Mucosa of descending colon (tissue), 3 donors: ENCODE measurements at regions not wholly inside any gene's neighbourhood (a gene's known extent, or its start where the extent isn't known, plus 50 kb on each side); places are given as distances from the start of the nearest gene placed in this dataset.

Source experiments
- ATAC-seq: fragments of 200-7000 bp; cut with Tn5 transposase; one replicate; pipeline ENCODE4 v1.9.1; 2020; ENCODE audit warnings: mild to moderate bottlenecking, moderate library complexity
- DNase-seq, 3 donors: peaks; one replicate each; pipeline ENCODE4 v3.0.0-alpha.2; 2020
- H3K36me3 ChIP-seq: fragments of 200-600 bp; one replicate; pipeline ENCODE4 v1.8.0; 2021; ENCODE audit warnings: low read depth, mild to moderate bottlenecking
- H3K4me1 ChIP-seq: fragments of 200-600 bp; one replicate; pipeline ENCODE4 v1.8.0; 2021; ENCODE audit warnings: low read depth, mild to moderate bottlenecking
- H3K4me3 ChIP-seq: fragments of 200-600 bp; one replicate; pipeline ENCODE4 v1.8.0; 2021; ENCODE audit warnings: mild to moderate bottlenecking
- H3K9me3 ChIP-seq: fragments of 200-600 bp; one replicate; pipeline ENCODE4 v1.8.0; 2021; ENCODE audit warnings: mild to moderate bottlenecking
- CTCF ChIP-seq: fragments of 200-600 bp; IDR thresholded peaks from one replicate; pipeline ENCODE4 v1.8.0; 2022; ENCODE audit warnings: antibody characterized with exemption, mild to moderate bottlenecking
- intact Hi-C, 2 donors: fragments of 100-400 bp; cut with DNase I in 1 of 2; cut with micrococcal nuclease in 1 of 2; formaldehyde crosslinking; loops; one replicate each; pipeline versions ENCODE4 v1.11.0 to v1.11.1; 2022; cut with DNase I, micrococcal nuclease
- donor health status: DM: no; HTN: no; CAD: no; lungs with moderate emphysema.
- donor health status: DM: no; HTN: no; CAD: no.
- donor health status: DM: no; HTN: yes; CAD: no.

DNA sequence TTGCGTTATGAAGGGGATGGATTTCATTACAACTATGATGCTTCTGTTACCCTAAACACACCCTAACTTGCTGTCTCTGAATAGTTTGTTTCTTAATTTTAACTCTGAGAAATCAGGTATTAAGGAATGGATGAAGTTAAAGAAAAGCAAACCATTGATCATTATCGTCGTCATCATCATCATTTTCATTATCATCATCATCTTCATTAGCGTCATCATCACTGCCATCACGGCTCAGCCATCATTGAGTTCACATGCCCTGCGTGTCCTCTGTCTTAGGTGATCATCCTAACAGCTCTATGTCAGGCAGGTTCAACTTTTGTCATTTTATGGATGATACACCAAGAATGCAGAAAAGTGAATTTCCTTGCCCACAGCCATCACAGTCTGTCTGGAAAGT lies 477.5 kb upstream of the EEF2KMT start:
- Histone ChIP-seq H3K4me3 (no peak overlapping the region), H3K9me3 (no peaks in the 10 kb centered on the region), H3K36me3 (no peaks in the 10 kb centered on the region), H3K4me1 (no peaks in the 10 kb centered on the region)
- ATAC-seq (no peak), DNase-seq (no peak)
- intact Hi-C loops: no loop called here
- TF ChIP-seq CTCF: no peak

DNA sequence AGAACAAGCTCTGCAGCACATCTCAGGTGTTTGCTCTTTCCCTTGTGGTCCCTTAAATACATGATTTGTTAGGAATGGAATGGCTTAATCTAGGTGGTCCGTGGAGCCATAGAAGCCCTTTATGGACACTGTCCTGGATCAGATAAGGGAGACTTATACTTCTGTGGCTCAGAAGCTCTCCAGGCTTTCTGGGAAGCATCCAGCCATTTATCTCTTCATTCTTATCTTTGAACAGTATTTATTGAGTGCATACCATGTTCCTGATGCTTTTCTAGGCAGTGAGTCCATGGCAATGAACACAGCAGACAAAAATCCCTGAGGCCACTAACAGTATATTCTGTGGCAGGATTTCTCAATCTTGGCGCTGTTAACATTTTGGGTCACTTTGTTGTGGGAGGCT lies 474.5 kb upstream of the EEF2KMT start:
- Histone ChIP-seq H3K4me1 (no peaks in the 10 kb centered on the region), H3K4me3 (no peak overlapping the region), H3K36me3 (no peaks in the 10 kb centered on the region), H3K9me3 (no peaks in the 10 kb centered on the region)
- no peak for DNase-seq
- no peak for ATAC-seq
- intact Hi-C loops: no loop called here
- TF ChIP-seq CTCF: no peak

- intact Hi-C loops: no loop called here
- no peaks in the 10 kb centered on the region for H3K9me3 ChIP-seq
- TF ChIP-seq CTCF: no peak
- no peaks in the 10 kb centered on the region for H3K36me3 ChIP-seq
- H3K4me1 ChIP-seq: no peaks in the 10 kb centered on the region
- no peak for ATAC-seq
- no peak overlapping the region for H3K4me3 ChIP-seq
- no peak for DNase-seq
These were observed 473.9 kb upstream of the EEF2KMT start for GRCh38 chr16:5571446-5571845.

- intact Hi-C loops: no loop called here
- no peak for TF ChIP-seq CTCF
- DNase-seq (no peak), ATAC-seq (no peak)
- no peaks in the 10 kb centered on the region for H3K4me1 ChIP-seq
- H3K4me3 ChIP-seq: no peak overlapping the region
- no peaks in the 10 kb centered on the region for H3K36me3 ChIP-seq
- no peaks in the 10 kb centered on the region for H3K9me3 ChIP-seq
These were observed 464.2 kb upstream of the EEF2KMT start for GRCh38 chr16:5561800-5562199.

GRCh38 chr16:5560084-5560483 lies 462.5 kb upstream of the EEF2KMT start:
- no peak for TF ChIP-seq CTCF
- ATAC-seq (no peak), DNase-seq (no peak)
- Histone ChIP-seq H3K9me3 (no peaks in the 10 kb centered on the region), H3K36me3 (no peaks in the 10 kb centered on the region), H3K4me1 (no peaks in the 10 kb centered on the region), H3K4me3 (no peak overlapping the region)
- intact Hi-C loops: no loop called here

- intact Hi-C loops: no loop called here
- H3K4me1 ChIP-seq: no peaks in the 10 kb centered on the region
- H3K4me3 ChIP-seq: no peak overlapping the region
- no peaks in the 10 kb centered on the region for H3K9me3 ChIP-seq
- TF ChIP-seq CTCF: no peak
- DNase-seq: no peak
- H3K36me3 ChIP-seq: no peaks in the 10 kb centered on the region
- no peak for ATAC-seq
These were observed 460.4 kb upstream of the EEF2KMT start for GRCh38 chr16:5557966-5558365.
